NCI-H2029 treated with DMSO at 0.1 percent for 48 hours (cell line): ENCODE measurements at regions not wholly inside any gene's neighbourhood (a gene's known extent, or its start where the extent isn't known, plus 50 kb on each side); places are given as distances from the start of the nearest gene placed in this dataset.
"Not testable (repeated sequence)": the region's sequence is repeated elsewhere in the genome, so short reads cannot be mapped to it uniquely, and the experiment has no call there.

ENCODE experiments used
- DNase-seq: peaks from one replicate; lab custom pipeline; 2025; lab: John Stamatoyannopoulos, UW

- not testable (repeated sequence) for DNase-seq
Measured at GRCh38 chr12:90687682-90688081, 267.3 kb downstream of the CCER1 start.

GRCh38 chr12:90683871-90684270 lies 271.1 kb downstream of the CCER1 start:
- DNase-seq = no peak

- no peak for DNase-seq
Measured at GRCh38 chr12:90682398-90682797, 272.6 kb downstream of the CCER1 start.

- DNase-seq = no peak
Measured at GRCh38 chr12:90679674-90680073, 275.3 kb downstream of the CCER1 start.

- DNase-seq = no peak
Measured at GRCh38 chr12:90677552-90677951, 277.4 kb downstream of the CCER1 start.

GRCh38 chr12:90677055-90677454 lies 277.9 kb downstream of the CCER1 start:
- DNase-seq = no peak

GRCh38 chr12:90675106-90675505 lies 279.9 kb downstream of the CCER1 start:
- no peak for DNase-seq

- no peak for DNase-seq
Measured at GRCh38 chr12:90672081-90672480, 282.9 kb downstream of the CCER1 start.

- DNase-seq = not testable (repeated sequence)
Measured at GRCh38 chr12:90663949-90664348, 291.0 kb downstream of the CCER1 start.

GRCh38 chr12:90659060-90659459 lies 295.9 kb downstream of the CCER1 start:
- no peak for DNase-seq

- DNase-seq = no peak
Measured at GRCh38 chr12:90653040-90653439, 301.9 kb downstream of the CCER1 start.

- peak; percentile 50 for DNase-seq
Measured at GRCh38 chr12:90652280-90652679, 302.7 kb downstream of the CCER1 start.

GRCh38 chr12:90645181-90645580 lies 309.8 kb downstream of the CCER1 start:
- no peak for DNase-seq

GRCh38 chr12:90631591-90632212 lies 323.3 kb downstream of the CCER1 start:
- DNase-seq = no peak

GRCh38 chr12:90630006-90630405 lies 325.0 kb downstream of the CCER1 start:
- peak; percentile 47 for DNase-seq

- DNase-seq = no peak
Measured at GRCh38 chr12:90628213-90628612, 326.8 kb downstream of the CCER1 start.

GRCh38 chr12:90627180-90627896 lies 327.6 kb downstream of the CCER1 start:
- DNase-seq = no peak

GRCh38 chr12:90622431-90622830 lies 332.5 kb downstream of the CCER1 start:
- no peak for DNase-seq

GRCh38 chr12:90621927-90622326 lies 333.0 kb downstream of the CCER1 start:
- DNase-seq = no peak

- no peak for DNase-seq
Measured at GRCh38 chr12:90619943-90620342, 335.0 kb downstream of the CCER1 start.

- no peak for DNase-seq
Measured at GRCh38 chr12:90618586-90618985, 336.4 kb downstream of the CCER1 start.

- no peak for DNase-seq
Measured at GRCh38 chr12:90611891-90612290, 343.1 kb downstream of the CCER1 start.

- no peak for DNase-seq
Measured at GRCh38 chr12:90611048-90611447, 343.9 kb downstream of the CCER1 start.
